ENCODE measurements at regions not wholly inside any gene's neighbourhood (a gene's known extent, or its start where the extent isn't known, plus 50 kb on each side); places are given as distances from the start of the nearest gene placed in this dataset.

- TF ChIP-seq CTCF (IDR thresholded peaks at IDR 0.05) (no peak), POLR2A (IDR thresholded peaks at IDR 0.05) (no peak)
These were observed 385.6 kb upstream of the NR3C2 start for GRCh38 chr4:148827781-148828180.
